CD4-positive, alpha-beta T cell treated with Interleukin-6 at 100 ng/mL for 8 hours (primary cell): ENCODE measurements at regions not wholly inside any gene's neighbourhood (a gene's known extent, or its start where the extent isn't known, plus 50 kb on each side); places are given as distances from the start of the nearest gene placed in this dataset.
"Not testable (repeated sequence)": the region's sequence is repeated elsewhere in the genome, so short reads cannot be mapped to it uniquely, and the experiment has no call there.

Experiments used
- DNase-seq: peaks from one replicate; pipeline ENCODE4 v3.0.0-alpha.2; 2020; ENCODE audit warnings: mixed read lengths, low spot score

- no peak for DNase-seq
These were observed 57.8 kb upstream of the ANKRD30A start for GRCh38 chr10:37067576-37067975.

GRCh38 chr10:37062296-37062695 lies 63.1 kb upstream of the ANKRD30A start:
- not testable (repeated sequence) for DNase-seq

- DNase-seq: no peak
These were observed 68.1 kb upstream of the ANKRD30A start for GRCh38 chr10:37057261-37057660.

GRCh38 chr10:37053476-37053875 lies 71.9 kb upstream of the ANKRD30A start:
- no peak for DNase-seq

- not testable (repeated sequence) for DNase-seq
These were observed 75.4 kb upstream of the ANKRD30A start for GRCh38 chr10:37049982-37050381.

GRCh38 chr10:37044319-37044718 lies 81.1 kb upstream of the ANKRD30A start:
- DNase-seq: not testable (repeated sequence)

GRCh38 chr10:37035853-37036252 lies 89.5 kb upstream of the ANKRD30A start:
- DNase-seq: no peak

- no peak for DNase-seq
These were observed 109.9 kb upstream of the ANKRD30A start for GRCh38 chr10:37015498-37015897.

GRCh38 chr10:37010741-37011140 lies 114.7 kb upstream of the ANKRD30A start:
- no peak for DNase-seq

GRCh38 chr10:37008276-37008675 lies 117.1 kb upstream of the ANKRD30A start:
- not testable (repeated sequence) for DNase-seq

- no peak for DNase-seq
These were observed 122.3 kb upstream of the ANKRD30A start for GRCh38 chr10:37003126-37003525.

- not testable (repeated sequence) for DNase-seq
These were observed 129.6 kb upstream of the ANKRD30A start for GRCh38 chr10:36995806-36996205.

- no peak for DNase-seq
These were observed 130.5 kb upstream of the ANKRD30A start for GRCh38 chr10:36994886-36995285.

- DNase-seq: no peak
These were observed 136.2 kb upstream of the ANKRD30A start for GRCh38 chr10:36989233-36989632.

- DNase-seq: no peak
These were observed 178.8 kb upstream of the ANKRD30A start for GRCh38 chr10:36946598-36946997.

GRCh38 chr10:36943544-36943943 lies 181.9 kb upstream of the ANKRD30A start:
- DNase-seq: no peak

- DNase-seq: no peak
These were observed 182.8 kb upstream of the ANKRD30A start for GRCh38 chr10:36942616-36943015.

- no peak for DNase-seq
These were observed 222.4 kb upstream of the ANKRD30A start for GRCh38 chr10:36903040-36903439.

GRCh38 chr10:36899652-36900051 lies 225.7 kb upstream of the ANKRD30A start:
- no peak for DNase-seq

- DNase-seq: peak; percentile 20
These were observed 236.3 kb upstream of the ANKRD30A start for GRCh38 chr10:36888925-36889573.

- no peak for DNase-seq
These were observed 239.0 kb upstream of the ANKRD30A start for GRCh38 chr10:36886303-36886891.

GRCh38 chr10:36885746-36886145 lies 239.7 kb upstream of the ANKRD30A start:
- DNase-seq: no peak

GRCh38 chr10:36882781-36883180 lies 242.6 kb upstream of the ANKRD30A start:
- DNase-seq: no peak

GRCh38 chr10:36880898-36881297 lies 244.5 kb upstream of the ANKRD30A start:
- DNase-seq: no peak
